ENCODE measurements at regions not wholly inside any gene's neighbourhood (a gene's known extent, or its start where the extent isn't known, plus 50 kb on each side); places are given as distances from the start of the nearest gene placed in this dataset.

- no peak overlapping the region for H2BK120ac ChIP-seq (ENCODE audit: low read depth, low read length)
- CTCF ChIA-PET = no interaction called here
- no peak overlapping the region for H3K23ac ChIP-seq (ENCODE audit: low read depth, low read length)
- no peak overlapping the region for H3K18ac ChIP-seq (ENCODE audit: low read depth, low read length)
- dilution Hi-C loops (cut with HindIII; ENCODE audit: low sequenced_read_pairs, unreplicated experiment) (no loop called here), intact Hi-C loops (cut with micrococcal nuclease) (no loop called here), in situ Hi-C loops (cut with MboI; ENCODE audit: low sequenced_read_pairs) (no loop called here)
- H4K8ac ChIP-seq (ENCODE audit: low read depth in 2 of 2, low read length in 2 of 2) = no peak overlapping the region
- no peaks in the 10 kb centered on the region for H3K79me1 ChIP-seq (ENCODE audit: low read depth in 1 of 2, low read length in 2 of 2)
- no peaks in the 10 kb centered on the region for H3K36me3 ChIP-seq (ENCODE audit: control insufficient read depth, insufficient read depth, low read length)
- H3K27me3 ChIP-seq (ENCODE audit: control insufficient read depth, insufficient read depth, low read length) = no peaks in the 10 kb centered on the region
- H3K27ac ChIP-seq (ENCODE audit: insufficient read depth, low read length) = no peak overlapping the region
- no peak overlapping the region for H3K56ac ChIP-seq (ENCODE audit: extremely low read depth, insufficient read depth, low read length)
- H2AFZ ChIP-seq (replicated peaks; ENCODE audit: low read length, poor library complexity) = no peak overlapping the region
- ATAC-seq (ENCODE audit: low read depth) (no peak), DNase-seq (no peak)
- POLR2A ChIA-PET (ENCODE audit: unreplicated experiment) = no interaction called here
- no peak for TF ChIP-seq SMC3 (IDR thresholded peaks at IDR 0.05; ENCODE audit: low read depth, low read length)
- no peak for TF ChIP-seq CHD1 (IDR thresholded peaks at IDR 0.05; ENCODE audit: low read depth, low read length)
- no peak overlapping the region for H3K14ac ChIP-seq (replicated peaks; ENCODE audit: low read depth, low read length)
- no TSS peak for BruUV-seq (replicated peaks)
- no peak overlapping the region for H3K4ac ChIP-seq (ENCODE audit: low read depth, low read length)
- H2BK20ac ChIP-seq (ENCODE audit: low read depth, low read length) = no peak overlapping the region
- H2AK9ac ChIP-seq (replicated peaks; ENCODE audit: low read depth, low read length, poor library complexity) = no peak overlapping the region
- no peak overlapping the region for H4K91ac ChIP-seq (ENCODE audit: insufficient read depth, low read depth, low read length)
- no CpG with 5 or more reads among the region's 5 CpGs for WGBS, 2 experiments (ENCODE audit: extremely low coverage in 2 of 2, insufficient read length in 1 of 2)
- no peak overlapping the region for H2BK5ac ChIP-seq (ENCODE audit: low read depth, low read length, poor library complexity, severe bottlenecking)
- H4K20me1 ChIP-seq (ENCODE audit: insufficient read depth, low read length) = no peaks in the 10 kb centered on the region
- H3K9me3 ChIP-seq (ENCODE audit: control insufficient read depth, insufficient read depth, low read length) = no peaks in the 10 kb centered on the region
- H2AK5ac ChIP-seq (ENCODE audit: low read depth, low read length) = no peak overlapping the region
- H3K4me3 ChIP-seq (ENCODE audit: insufficient read depth, low read depth, low read length) = no peak overlapping the region
- no peak overlapping the region for H3K4me2 ChIP-seq (ENCODE audit: low read depth, low read length)
- H3K9me1 ChIP-seq (ENCODE audit: insufficient read depth, low read length) = no peaks in the 10 kb centered on the region
- no peak overlapping the region for H3K9ac ChIP-seq (ENCODE audit: low read depth, low read length)
- no peaks in the 10 kb centered on the region for H3K4me1 ChIP-seq (ENCODE audit: control insufficient read depth, insufficient read depth, low read length)
- no peak overlapping the region for H4K5ac ChIP-seq (ENCODE audit: low read depth, low read length)
- no peak overlapping the region for H2BK15ac ChIP-seq (ENCODE audit: low read depth, low read length)
Observed at GRCh38 chr10:124329941-124330340, 88.8 kb downstream of the OAT start.
